ENCODE measurements at regions not wholly inside any gene's neighbourhood (a gene's known extent, or its start where the extent isn't known, plus 50 kb on each side); places are given as distances from the start of the nearest gene placed in this dataset.

DNA sequence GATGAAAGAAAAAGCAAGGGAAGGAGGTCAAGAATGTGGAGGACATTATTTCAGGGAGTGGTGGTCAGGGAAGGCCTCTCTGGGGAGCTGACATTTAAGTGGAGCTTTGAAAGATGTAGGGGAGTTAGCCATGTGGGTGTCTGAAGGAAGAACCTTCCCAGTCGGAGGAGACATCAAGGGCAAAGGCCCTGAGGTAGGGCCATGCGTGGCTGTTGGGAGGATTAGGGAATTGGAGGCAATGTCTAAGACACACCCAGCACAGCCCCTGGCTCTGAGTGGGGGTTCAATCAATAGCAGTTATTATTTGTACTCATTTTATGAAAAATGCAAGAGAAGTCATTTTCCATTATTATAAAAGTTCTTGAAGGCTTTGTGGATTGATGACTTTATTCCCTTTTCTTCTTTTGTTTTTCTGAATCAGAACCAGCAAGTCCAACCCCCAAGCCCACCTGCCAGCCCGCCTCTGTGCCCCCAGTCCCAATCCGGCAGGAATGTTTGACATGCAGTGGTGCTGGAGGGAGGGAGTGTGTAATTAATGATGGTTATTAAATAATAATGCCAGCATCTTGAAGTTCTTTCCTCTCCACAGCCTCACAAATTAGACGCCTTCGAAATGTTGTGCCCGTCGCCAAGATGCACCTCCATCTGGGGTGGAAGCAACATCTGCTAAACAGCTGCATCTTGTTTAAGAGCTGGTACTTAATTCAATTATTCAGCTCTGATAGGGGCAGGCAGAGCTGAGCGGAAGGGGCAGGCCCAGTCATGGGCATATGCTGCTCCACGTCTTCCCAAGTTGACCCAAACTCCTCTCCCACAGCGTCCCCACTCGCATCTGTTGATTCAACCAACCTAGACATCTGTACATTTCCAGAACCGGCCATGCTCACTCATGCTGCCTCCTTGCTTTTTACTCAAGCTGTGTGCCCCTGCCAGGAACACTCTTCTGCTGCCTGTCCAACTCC, 81.3 kb upstream of the SIRPA start:
- intact Hi-C loops (cut with micrococcal nuclease) = no loop called here
- H3K27ac ChIP-seq (ENCODE audit: low read depth, low read length) = no peak overlapping the region
- H3K9me3 Mint-ChIP-seq = no peaks in the 10 kb centered on the region
- peaks cover 9% of the 10 kb centered on the region for H3K27me3 ChIP-seq (ENCODE audit: insufficient read depth, low read length)
- peaks cover 4 to 8% (median 6%) of the 10 kb centered on the region in 4 donors for H3K4me1 Mint-ChIP-seq
- H3K4me3 ChIP-seq (ENCODE audit: low read length in 2 of 2) = no peak overlapping the region
- ChIA-PET CTCF (ENCODE audit: partially characterized antibody) (no interaction called here), POLR2A (ENCODE audit: partially characterized antibody) (no interaction called here)
- no peaks in the 10 kb centered on the region for H3K36me3 ChIP-seq (ENCODE audit: insufficient read depth, low read length)
- H3K36me3 Mint-ChIP-seq = no peaks in the 10 kb centered on the region
- H3K4me3 Mint-ChIP-seq = no peak overlapping the region
- H3K27me3 Mint-ChIP-seq = peaks cover 42 to 43% of the 10 kb centered on the region in 2 donors
- no peaks in the 10 kb centered on the region for H3K9me3 ChIP-seq (ENCODE audit: control insufficient read depth in 1 of 2, low read length in 2 of 2)
- no peaks in the 10 kb centered on the region for H3K4me1 ChIP-seq (ENCODE audit: insufficient read depth, low read length)
- no peak overlapping the region for H3K27ac Mint-ChIP-seq
- DNase-seq = no peak

DNA sequence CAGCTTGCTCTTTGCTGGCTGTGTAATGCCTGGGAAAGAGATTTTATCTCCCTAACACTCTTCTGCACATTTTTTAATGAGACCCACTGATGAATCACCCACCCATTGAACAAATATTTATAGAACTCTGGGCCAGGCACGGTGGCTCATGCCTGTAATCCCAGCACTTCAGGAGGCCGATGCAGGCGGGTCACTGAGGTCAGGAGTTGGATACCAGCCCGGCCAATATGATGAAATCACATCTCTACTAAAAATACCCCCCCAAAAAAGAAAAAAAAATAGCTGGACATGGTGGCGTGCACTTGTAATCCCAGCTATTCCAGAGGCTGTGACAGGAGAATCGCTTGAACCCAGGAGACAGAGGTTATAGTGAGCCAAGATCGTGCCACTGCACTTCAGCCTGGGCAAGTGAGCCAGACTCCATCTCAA, 82.1 kb upstream of the SIRPA start:
- Histone ChIP-seq H3K27me3 (ENCODE audit: insufficient read depth, low read length) (peaks cover 9% of the 10 kb centered on the region), H3K4me1 (ENCODE audit: insufficient read depth, low read length) (no peaks in the 10 kb centered on the region), H3K36me3 (ENCODE audit: insufficient read depth, low read length) (no peaks in the 10 kb centered on the region), H3K27ac (ENCODE audit: low read depth, low read length) (no peak overlapping the region), H3K4me3 (ENCODE audit: low read length in 2 of 2) (no peak overlapping the region), H3K9me3 (ENCODE audit: control insufficient read depth in 1 of 2, low read length in 2 of 2) (no peaks in the 10 kb centered on the region)
- intact Hi-C loops (cut with micrococcal nuclease) = no loop called here
- H3K4me1 Mint-ChIP-seq = peaks cover 4 to 7% (median 6%) of the 10 kb centered on the region in 4 donors
- no peaks in the 10 kb centered on the region for H3K9me3 Mint-ChIP-seq
- peaks cover 35 to 37% of the 10 kb centered on the region in 2 donors for H3K27me3 Mint-ChIP-seq
- no peak for DNase-seq
- ChIA-PET POLR2A (ENCODE audit: partially characterized antibody) (no interaction called here), CTCF (ENCODE audit: partially characterized antibody) (no interaction called here)
- H3K27ac Mint-ChIP-seq = no peak overlapping the region
- H3K4me3 Mint-ChIP-seq = no peak overlapping the region
- no peaks in the 10 kb centered on the region for H3K36me3 Mint-ChIP-seq

DNA sequence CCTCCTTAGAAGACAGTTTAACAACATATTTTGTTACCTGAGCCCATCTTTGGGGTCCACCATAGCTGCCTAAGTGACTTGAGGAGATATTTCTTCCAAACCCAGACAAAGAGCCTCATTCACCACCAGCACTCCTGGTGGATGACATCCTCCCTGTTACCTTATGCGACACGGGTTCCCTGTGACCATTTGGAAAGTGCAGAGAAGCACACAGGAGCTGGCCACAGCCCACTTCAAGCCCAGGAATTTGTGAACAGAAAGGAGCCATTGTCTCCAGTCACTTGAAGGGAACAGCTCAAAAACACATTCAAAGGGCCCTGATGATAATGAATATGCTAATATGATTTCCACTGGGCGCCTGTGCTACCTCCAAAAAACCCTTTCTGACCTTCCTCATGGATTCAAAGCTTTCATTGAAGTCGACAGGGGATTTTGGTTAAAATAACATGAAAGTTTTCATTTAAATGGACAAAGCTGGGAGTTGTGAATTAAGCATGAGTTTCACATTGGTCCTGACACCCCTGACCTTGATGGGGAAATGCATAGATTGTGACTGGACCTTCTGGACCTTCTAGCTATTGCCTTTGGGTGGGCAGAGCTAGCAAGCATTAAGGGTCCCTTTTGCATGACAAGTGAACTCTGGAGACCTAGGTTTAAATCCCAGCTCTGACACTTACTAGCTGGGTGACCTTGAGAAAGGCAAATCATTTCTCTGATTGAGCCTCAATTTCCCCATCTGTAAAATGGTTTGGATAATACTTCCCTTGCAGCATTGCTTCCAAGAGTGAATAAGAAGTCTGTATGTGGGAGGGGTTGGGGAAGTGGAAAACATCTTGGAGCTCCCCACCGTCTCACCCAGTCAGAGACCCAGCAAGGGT, 83.3 kb upstream of the SIRPA start:
- Histone ChIP-seq H3K27ac (ENCODE audit: low read depth, low read length) (no peak overlapping the region), H3K36me3 (ENCODE audit: insufficient read depth, low read length) (no peaks in the 10 kb centered on the region), H3K4me1 (ENCODE audit: insufficient read depth, low read length) (no peaks in the 10 kb centered on the region), H3K4me3 (ENCODE audit: low read length in 2 of 2) (no peak overlapping the region), H3K9me3 (ENCODE audit: control insufficient read depth in 1 of 2, low read length in 2 of 2) (no peaks in the 10 kb centered on the region), H3K27me3 (ENCODE audit: insufficient read depth, low read length) (peaks cover 3% of the 10 kb centered on the region)
- no peaks in the 10 kb centered on the region for H3K36me3 Mint-ChIP-seq
- CTCF ChIA-PET (ENCODE audit: partially characterized antibody) = interaction anchor here (0.6 kb wide), 1 partner anchor 839 kb away, joined by 3 read pairs; no protein-coding TSS in a partner anchor
- POLR2A ChIA-PET (ENCODE audit: partially characterized antibody) = no interaction called here
- H3K4me3 Mint-ChIP-seq = no peak overlapping the region
- no peak for DNase-seq
- intact Hi-C loops (cut with micrococcal nuclease) = no loop called here
- no peaks in the 10 kb centered on the region for H3K9me3 Mint-ChIP-seq
- no peak overlapping the region for H3K27ac Mint-ChIP-seq
- H3K4me1 Mint-ChIP-seq = peaks cover 1 to 3% (median 2%) of the 10 kb centered on the region in 4 donors
- H3K27me3 Mint-ChIP-seq = peaks cover 31 to 34% of the 10 kb centered on the region in 2 donors

DNA sequence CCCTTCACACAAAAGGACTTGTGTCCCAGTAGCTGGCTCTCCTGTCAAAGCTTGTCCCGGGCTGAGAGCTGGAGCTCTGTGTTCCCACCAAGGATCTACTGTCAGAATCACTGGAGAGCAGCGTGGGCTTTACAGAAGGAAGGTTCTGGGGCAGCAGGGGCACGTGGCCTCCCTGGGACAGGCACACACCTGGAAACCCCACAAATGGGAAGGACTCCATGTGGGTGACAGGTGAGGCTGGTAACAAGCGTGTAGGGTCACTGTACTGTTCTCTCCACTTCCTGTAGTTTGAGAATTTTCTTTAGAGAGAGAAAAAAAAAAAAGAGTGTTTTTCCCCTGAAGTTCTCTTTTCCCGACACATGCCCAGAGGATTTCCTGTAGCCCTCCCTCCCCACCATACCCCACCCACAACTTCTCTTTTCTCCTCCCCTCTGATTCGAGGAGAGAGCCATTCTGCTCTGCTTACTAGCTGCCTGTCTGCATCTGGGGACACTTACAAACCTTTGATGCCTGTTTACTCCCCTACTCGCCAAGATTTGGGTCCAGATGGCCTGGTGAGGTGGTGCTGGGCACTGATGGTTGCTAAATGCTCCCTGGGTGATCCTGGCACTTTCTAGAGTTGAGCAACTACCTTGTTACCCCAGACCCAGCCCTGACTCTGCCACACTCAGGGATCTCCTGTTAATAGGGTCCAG, 84.1 kb upstream of the SIRPA start:
- ChIA-PET CTCF (ENCODE audit: partially characterized antibody) (interaction anchor here (0.9 kb wide), 1 partner anchor 47 kb away, joined by 3 read pairs; no protein-coding TSS in a partner anchor), POLR2A (ENCODE audit: partially characterized antibody) (no interaction called here)
- Histone ChIP-seq H3K36me3 (ENCODE audit: insufficient read depth, low read length) (no peaks in the 10 kb centered on the region), H3K4me1 (ENCODE audit: insufficient read depth, low read length) (no peaks in the 10 kb centered on the region), H3K27ac (ENCODE audit: low read depth, low read length) (no peak overlapping the region), H3K27me3 (ENCODE audit: insufficient read depth, low read length) (no peaks in the 10 kb centered on the region), H3K9me3 (ENCODE audit: control insufficient read depth in 1 of 2, low read length in 2 of 2) (no peaks in the 10 kb centered on the region), H3K4me3 (ENCODE audit: low read length in 2 of 2) (no peak overlapping the region)
- no peaks in the 10 kb centered on the region for H3K36me3 Mint-ChIP-seq
- intact Hi-C loops (cut with micrococcal nuclease) = no loop called here
- DNase-seq = no peak
- H3K4me1 Mint-ChIP-seq = peaks cover 0 to 2% (median 0%) of the 10 kb centered on the region in 4 donors
- H3K4me3 Mint-ChIP-seq = no peak overlapping the region
- H3K9me3 Mint-ChIP-seq = no peaks in the 10 kb centered on the region
- H3K27ac Mint-ChIP-seq = no peak overlapping the region
- H3K27me3 Mint-ChIP-seq = peaks cover 32 to 33% of the 10 kb centered on the region in 2 donors

DNA sequence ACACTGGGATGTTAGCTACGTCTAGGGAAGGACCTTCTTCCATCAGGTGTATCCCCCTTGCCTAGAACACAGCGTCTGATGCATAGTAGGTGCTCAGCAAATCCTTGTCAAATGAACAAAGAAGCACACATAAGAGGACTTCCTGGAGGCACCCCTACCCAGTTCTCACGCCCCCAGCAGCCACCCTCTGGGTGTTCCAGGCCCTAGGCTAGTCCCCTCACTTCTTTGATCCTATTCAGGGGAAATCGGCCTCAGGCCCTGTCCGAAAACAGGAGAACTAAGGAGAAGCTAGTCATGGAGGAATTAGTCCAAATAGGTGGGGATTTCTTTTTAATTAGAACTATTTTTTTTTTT, 84.7 kb upstream of the SIRPA start:
- H3K27ac ChIP-seq (ENCODE audit: low read depth, low read length) = no peak overlapping the region
- H3K4me1 Mint-ChIP-seq = peaks cover 0 to 2% (median 0%) of the 10 kb centered on the region in 4 donors
- no peak overlapping the region for H3K4me3 ChIP-seq (ENCODE audit: low read length in 2 of 2)
- intact Hi-C loops (cut with micrococcal nuclease) = no loop called here
- no peaks in the 10 kb centered on the region for H3K36me3 Mint-ChIP-seq
- no peaks in the 10 kb centered on the region for H3K4me1 ChIP-seq (ENCODE audit: insufficient read depth, low read length)
- no peak for DNase-seq
- H3K4me3 Mint-ChIP-seq = no peak overlapping the region
- H3K9me3 ChIP-seq (ENCODE audit: control insufficient read depth in 1 of 2, low read length in 2 of 2) = no peaks in the 10 kb centered on the region
- H3K9me3 Mint-ChIP-seq = no peaks in the 10 kb centered on the region
- POLR2A ChIA-PET (ENCODE audit: partially characterized antibody) = no interaction called here
- peaks cover 28 to 30% of the 10 kb centered on the region in 2 donors for H3K27me3 Mint-ChIP-seq
- H3K27ac Mint-ChIP-seq = no peak overlapping the region
- H3K36me3 ChIP-seq (ENCODE audit: insufficient read depth, low read length) = no peaks in the 10 kb centered on the region
- CTCF ChIA-PET (ENCODE audit: partially characterized antibody) = interaction anchor here (0.9 kb wide), 1 partner anchor 46 kb away, joined by 3 read pairs; no protein-coding TSS in a partner anchor
- no peaks in the 10 kb centered on the region for H3K27me3 ChIP-seq (ENCODE audit: insufficient read depth, low read length)

DNA sequence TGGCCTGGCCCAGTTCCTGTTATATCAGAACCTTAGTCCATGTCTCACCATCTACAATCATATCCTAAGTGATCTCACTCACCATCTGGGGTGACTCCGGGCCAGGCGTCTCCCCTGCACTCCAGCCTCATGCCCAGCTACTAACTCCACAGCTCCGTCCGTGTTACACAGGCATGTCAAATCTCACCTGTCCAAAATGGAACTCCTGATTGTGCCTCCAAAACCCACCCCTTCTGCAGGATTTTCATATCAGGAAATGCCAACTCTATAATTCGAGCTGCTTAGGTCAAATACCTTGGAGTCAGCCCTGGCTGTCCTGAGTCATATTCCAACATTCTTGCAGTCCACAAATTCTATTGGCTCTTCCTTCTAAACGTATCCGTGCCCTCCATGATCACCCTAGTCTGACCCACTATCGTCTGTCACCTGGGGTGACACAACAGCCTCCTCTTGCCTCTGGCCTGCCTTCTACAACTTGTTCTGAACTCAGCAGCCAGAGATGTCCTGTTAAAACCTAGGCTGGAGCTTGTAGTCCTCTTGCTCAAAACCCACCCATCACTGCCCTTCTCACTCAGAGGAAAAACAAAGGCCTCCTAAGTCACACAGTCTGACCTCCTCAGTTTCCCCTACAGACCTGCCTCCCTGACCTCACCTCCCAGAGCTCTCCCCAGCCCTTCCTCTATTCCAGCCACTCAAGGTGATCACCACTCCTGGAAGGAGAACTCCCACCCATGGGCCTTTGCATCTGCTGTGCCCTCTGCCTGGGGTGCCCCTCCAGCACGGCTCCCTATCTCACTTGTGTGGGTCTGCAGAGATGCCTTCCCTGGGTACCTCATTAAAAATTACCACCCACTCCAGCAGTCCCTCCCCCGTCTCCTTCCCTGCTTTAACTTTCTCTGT, 85.3 kb upstream of the SIRPA start:
- H3K9me3 Mint-ChIP-seq = no peaks in the 10 kb centered on the region
- POLR2A ChIA-PET (ENCODE audit: partially characterized antibody) = no interaction called here
- intact Hi-C loops (cut with micrococcal nuclease) = no loop called here
- H3K4me3 Mint-ChIP-seq = no peak overlapping the region
- H3K36me3 Mint-ChIP-seq = no peaks in the 10 kb centered on the region
- peaks cover 0 to 2% (median 0%) of the 10 kb centered on the region in 4 donors for H3K4me1 Mint-ChIP-seq
- Histone ChIP-seq H3K4me3 (ENCODE audit: low read length in 2 of 2) (no peak overlapping the region), H3K36me3 (ENCODE audit: insufficient read depth, low read length) (no peaks in the 10 kb centered on the region), H3K4me1 (ENCODE audit: insufficient read depth, low read length) (no peaks in the 10 kb centered on the region), H3K27me3 (ENCODE audit: insufficient read depth, low read length) (peaks cover 4% of the 10 kb centered on the region), H3K27ac (ENCODE audit: low read depth, low read length) (no peak overlapping the region), H3K9me3 (ENCODE audit: control insufficient read depth in 1 of 2, low read length in 2 of 2) (no peaks in the 10 kb centered on the region)
- CTCF ChIA-PET (ENCODE audit: partially characterized antibody) = interaction anchor here (0.9 kb wide), 1 partner anchor 45 kb away, joined by 3 read pairs; no protein-coding TSS in a partner anchor
- no peak overlapping the region for H3K27ac Mint-ChIP-seq
- DNase-seq = no peak
- peaks cover 27 to 29% of the 10 kb centered on the region in 2 donors for H3K27me3 Mint-ChIP-seq
